ENCODE measurements at regions not wholly inside any gene's neighbourhood (a gene's known extent, or its start where the extent isn't known, plus 50 kb on each side); places are given as distances from the start of the nearest gene placed in this dataset.

DNA sequence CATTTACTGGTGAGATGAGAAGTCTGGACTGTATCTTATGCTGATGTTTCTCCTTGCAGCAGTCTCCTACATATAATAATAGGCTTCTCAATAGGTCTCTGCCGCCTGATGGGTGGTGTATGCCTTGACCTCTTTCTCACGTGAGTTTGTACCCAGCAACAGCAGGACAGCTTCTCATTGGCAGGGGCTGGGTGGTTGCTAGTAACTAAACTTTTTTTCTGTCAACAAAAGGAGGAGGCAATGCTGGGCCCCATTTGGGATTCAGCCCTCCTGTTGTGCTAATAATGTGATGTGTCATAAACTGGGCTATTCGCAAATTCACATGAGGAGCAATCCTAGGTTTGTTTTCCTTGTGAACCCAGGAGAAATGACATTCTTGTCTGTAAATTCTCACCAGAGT is 533.6 kb downstream of the GATA3 start:
- TF ChIP-seq POLR2A (IDR thresholded peaks at IDR 0.05; ENCODE audit: low read length) (no peak), GATA1 (IDR thresholded peaks at IDR 0.05; ENCODE audit: low read depth, low read length) (no peak)
